Urothelium cell line (cell line): ENCODE measurements at regions not wholly inside any gene's neighbourhood (a gene's known extent, or its start where the extent isn't known, plus 50 kb on each side); places are given as distances from the start of the nearest gene placed in this dataset.
A peak's percentile ranks its signal among the peaks of the same experiment; 100 is the strongest.
"Not testable (repeated sequence)": the region's sequence is repeated elsewhere in the genome, so short reads cannot be mapped to it uniquely, and the experiment has no call there.

Experiments
- DNase-seq: peaks from one replicate; pipeline ENCODE4 v3.0.0; 2011; ENCODE audit warnings: low spot score, mixed read lengths
- FAIRE-seq: peaks from 2 replicates; lab custom pipeline; 2011; peaks lifted over from hg19 to GRCh38; lab: Jason Lieb, UNC

GRCh38 chr2:116132833-116133232 lies 1681.7 kb upstream of the DDX18 start:
- no peak for DNase-seq
- FAIRE-seq: no peak

GRCh38 chr2:116133381-116133942 lies 1681.0 kb upstream of the DDX18 start:
- no peak for FAIRE-seq

GRCh38 chr2:116141891-116142474 lies 1672.5 kb upstream of the DDX18 start:
- FAIRE-seq: no peak
- DNase-seq: no peak

More at GRCh38 chr2:116133381-116133942, 1681.0 kb upstream of the DDX18 start:
- DNase-seq: peak; percentile 11

- DNase-seq (no peak), FAIRE-seq (no peak)
Observed at GRCh38 chr2:116142644-116143227, 1671.8 kb upstream of the DDX18 start.

GRCh38 chr2:116145031-116145430 lies 1669.5 kb upstream of the DDX18 start:
- FAIRE-seq (no peak), DNase-seq (no peak)

- DNase-seq: no peak
- no peak for FAIRE-seq
Observed at GRCh38 chr2:116148361-116148760, 1666.1 kb upstream of the DDX18 start.

GRCh38 chr2:116153729-116154128 lies 1660.8 kb upstream of the DDX18 start:
- FAIRE-seq: no peak
- no peak for DNase-seq

- DNase-seq (no peak), FAIRE-seq (no peak)
Observed at GRCh38 chr2:116160657-116161056, 1653.8 kb upstream of the DDX18 start.

- DNase-seq (no peak), FAIRE-seq (no peak)
Observed at GRCh38 chr2:116162395-116162794, 1652.1 kb upstream of the DDX18 start.

GRCh38 chr2:116167107-116167506 lies 1647.4 kb upstream of the DDX18 start:
- no peak for DNase-seq
- FAIRE-seq: no peak

- FAIRE-seq (no peak), DNase-seq (no peak)
Observed at GRCh38 chr2:116180072-116180471, 1634.4 kb upstream of the DDX18 start.

- not testable (repeated sequence) for FAIRE-seq, DNase-seq
Observed at GRCh38 chr2:116190684-116191083, 1623.8 kb upstream of the DDX18 start.

GRCh38 chr2:116200086-116200485 lies 1614.4 kb upstream of the DDX18 start:
- DNase-seq (no peak), FAIRE-seq (no peak)

- FAIRE-seq: no peak
- no peak for DNase-seq
Observed at GRCh38 chr2:116211719-116212118, 1602.8 kb upstream of the DDX18 start.

- no peak for DNase-seq
- no peak for FAIRE-seq
Observed at GRCh38 chr2:116222793-116223192, 1591.7 kb upstream of the DDX18 start.

- FAIRE-seq (no peak), DNase-seq (no peak)
Observed at GRCh38 chr2:116223912-116224311, 1590.6 kb upstream of the DDX18 start.

- no peak for DNase-seq
- no peak for FAIRE-seq
Observed at GRCh38 chr2:116224610-116225009, 1589.9 kb upstream of the DDX18 start.

- FAIRE-seq (no peak), DNase-seq (no peak)
Observed at GRCh38 chr2:116238511-116238910, 1576.0 kb upstream of the DDX18 start.

GRCh38 chr2:116250376-116250775 lies 1564.1 kb upstream of the DDX18 start:
- FAIRE-seq (no peak), DNase-seq (no peak)

GRCh38 chr2:116264872-116265271 lies 1549.6 kb upstream of the DDX18 start:
- peak; percentile 65 for FAIRE-seq
- no peak for DNase-seq

- FAIRE-seq: no peak
- no peak for DNase-seq
Observed at GRCh38 chr2:116269040-116269439, 1545.5 kb upstream of the DDX18 start.

- FAIRE-seq (no peak), DNase-seq (no peak)
Observed at GRCh38 chr2:116304328-116304727, 1510.2 kb upstream of the DDX18 start.

GRCh38 chr2:116317111-116317510 lies 1497.4 kb upstream of the DDX18 start:
- FAIRE-seq (no peak), DNase-seq (no peak)
